NB4 (cell line): ENCODE measurements at regions not wholly inside any gene's neighbourhood (a gene's known extent, or its start where the extent isn't known, plus 50 kb on each side); places are given as distances from the start of the nearest gene placed in this dataset.

Experiments used
- POLR2A ChIP-seq: IDR thresholded peaks from 2 replicates; pipeline ENCODE4 v1.6.1; 2011; ENCODE audit warnings: mild to moderate bottlenecking; ENCODE audit not compliant: insufficient read length; ENCODE audit errors: extremely low read depth
- TF ChIP-seq, protein P1 (sequence below): IDR thresholded peaks from one replicate; pipeline ENCODE4 v1.5.1; 2012; ENCODE audit warnings: low read depth, low read length

DNA sequence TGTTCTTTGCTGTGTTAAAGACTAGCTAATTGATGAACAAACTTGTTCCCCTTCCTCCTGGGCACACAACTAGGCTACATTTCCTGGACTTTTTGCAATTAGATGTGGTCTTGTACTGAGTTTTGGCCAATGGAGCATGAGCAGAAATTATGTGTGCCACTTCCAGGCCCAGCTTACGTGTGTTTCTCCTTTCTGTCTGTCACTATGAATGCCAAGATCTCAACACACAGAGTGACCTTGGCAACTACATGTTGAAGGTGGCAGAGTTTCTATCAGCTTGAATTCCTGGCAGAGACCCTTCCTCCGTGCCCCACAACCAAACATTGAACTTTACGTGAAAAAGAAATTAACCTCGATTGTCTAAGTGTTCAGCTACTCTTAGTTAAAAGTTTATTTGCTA is 81.7 kb upstream of the PIAS1 start:
- TF ChIP-seq, protein P1, sequence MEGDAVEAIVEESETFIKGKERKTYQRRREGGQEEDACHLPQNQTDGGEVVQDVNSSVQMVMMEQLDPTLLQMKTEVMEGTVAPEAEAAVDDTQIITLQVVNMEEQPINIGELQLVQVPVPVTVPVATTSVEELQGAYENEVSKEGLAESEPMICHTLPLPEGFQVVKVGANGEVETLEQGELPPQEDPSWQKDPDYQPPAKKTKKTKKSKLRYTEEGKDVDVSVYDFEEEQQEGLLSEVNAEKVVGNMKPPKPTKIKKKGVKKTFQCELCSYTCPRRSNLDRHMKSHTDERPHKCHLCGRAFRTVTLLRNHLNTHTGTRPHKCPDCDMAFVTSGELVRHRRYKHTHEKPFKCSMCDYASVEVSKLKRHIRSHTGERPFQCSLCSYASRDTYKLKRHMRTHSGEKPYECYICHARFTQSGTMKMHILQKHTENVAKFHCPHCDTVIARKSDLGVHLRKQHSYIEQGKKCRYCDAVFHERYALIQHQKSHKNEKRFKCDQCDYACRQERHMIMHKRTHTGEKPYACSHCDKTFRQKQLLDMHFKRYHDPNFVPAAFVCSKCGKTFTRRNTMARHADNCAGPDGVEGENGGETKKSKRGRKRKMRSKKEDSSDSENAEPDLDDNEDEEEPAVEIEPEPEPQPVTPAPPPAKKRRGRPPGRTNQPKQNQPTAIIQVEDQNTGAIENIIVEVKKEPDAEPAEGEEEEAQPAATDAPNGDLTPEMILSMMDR = no peak
- no peak for TF ChIP-seq POLR2A
